Adrenal gland (tissue), 5 donors: ENCODE measurements at regions not wholly inside any gene's neighbourhood (a gene's known extent, or its start where the extent isn't known, plus 50 kb on each side); places are given as distances from the start of the nearest gene placed in this dataset.

Source experiments
- POLR2A ChIP-seq, 2 donors: fragments of 450-650 bp; IDR thresholded peaks; one replicate each; pipeline ENCODE4 v1.6.1; 2017; ENCODE audit warnings: antibody characterized with exemption in 2 of 2, mild to moderate bottlenecking in 2 of 2, moderate library complexity in 1 of 2
- TF ChIP-seq, protein P1 (sequence below), 6 experiments: fragments of 450-650 bp in 4 of 6; fragments of 200-600 bp in 2 of 6; sonication (generic) in 1 of 6; IDR thresholded peaks; 1 replicate in 5 of 6; 2 replicates in 1 of 6; pipeline versions ENCODE4 v1.5.1 to v1.8.0; 2016 to 2021; ENCODE audit warnings: antibody characterized with exemption in 6 of 6, mild to moderate bottlenecking in 2 of 6, moderate library complexity in 1 of 6
- donor health status: DM: no; HTN: no; CAD: no.

DNA sequence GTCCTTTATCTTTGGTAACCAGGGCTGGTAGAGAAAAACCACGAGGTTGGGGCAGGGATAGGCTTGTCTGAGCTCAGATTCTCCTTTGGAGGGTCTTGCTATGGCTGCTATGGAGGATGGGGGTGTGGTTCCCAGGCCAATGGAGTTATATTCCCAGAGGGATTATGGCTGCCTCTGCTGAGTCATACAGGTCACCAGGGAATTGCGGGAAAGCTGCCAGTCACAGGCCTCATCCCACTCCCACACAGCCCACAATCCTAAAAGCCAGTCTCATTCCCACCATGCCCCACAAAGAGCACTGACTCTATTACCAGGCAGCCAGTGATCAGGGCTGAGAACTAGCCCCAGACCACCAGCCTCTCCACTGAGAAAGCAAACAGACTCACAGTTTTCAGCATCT is 316.6 kb upstream of the TMEM229A start:
- TF ChIP-seq, protein P1, sequence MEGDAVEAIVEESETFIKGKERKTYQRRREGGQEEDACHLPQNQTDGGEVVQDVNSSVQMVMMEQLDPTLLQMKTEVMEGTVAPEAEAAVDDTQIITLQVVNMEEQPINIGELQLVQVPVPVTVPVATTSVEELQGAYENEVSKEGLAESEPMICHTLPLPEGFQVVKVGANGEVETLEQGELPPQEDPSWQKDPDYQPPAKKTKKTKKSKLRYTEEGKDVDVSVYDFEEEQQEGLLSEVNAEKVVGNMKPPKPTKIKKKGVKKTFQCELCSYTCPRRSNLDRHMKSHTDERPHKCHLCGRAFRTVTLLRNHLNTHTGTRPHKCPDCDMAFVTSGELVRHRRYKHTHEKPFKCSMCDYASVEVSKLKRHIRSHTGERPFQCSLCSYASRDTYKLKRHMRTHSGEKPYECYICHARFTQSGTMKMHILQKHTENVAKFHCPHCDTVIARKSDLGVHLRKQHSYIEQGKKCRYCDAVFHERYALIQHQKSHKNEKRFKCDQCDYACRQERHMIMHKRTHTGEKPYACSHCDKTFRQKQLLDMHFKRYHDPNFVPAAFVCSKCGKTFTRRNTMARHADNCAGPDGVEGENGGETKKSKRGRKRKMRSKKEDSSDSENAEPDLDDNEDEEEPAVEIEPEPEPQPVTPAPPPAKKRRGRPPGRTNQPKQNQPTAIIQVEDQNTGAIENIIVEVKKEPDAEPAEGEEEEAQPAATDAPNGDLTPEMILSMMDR (IDR thresholded peaks at IDR 0.05), result no peak
- no peak for TF ChIP-seq POLR2A (IDR thresholded peaks at IDR 0.05)
